Body of pancreas (tissue), 4 donors: ENCODE measurements at regions not wholly inside any gene's neighbourhood (a gene's known extent, or its start where the extent isn't known, plus 50 kb on each side); places are given as distances from the start of the nearest gene placed in this dataset.
"Not testable (repeated sequence)": the region's sequence is repeated elsewhere in the genome, so short reads cannot be mapped to it uniquely, and the experiment has no call there.

Experiments used
- ATAC-seq: fragments of 150-250 bp; one replicate; pipeline ENCODE4 v1.9.1; 2016
- DNase-seq, 4 donors: peaks; one replicate each; pipeline ENCODE4 v3.0.0-alpha.2; 2019
- H3K27ac ChIP-seq, 4 donors: fragments of 200-600 bp; sonication (generic); 1 replicate in 3 of 4; 2 replicates in 1 of 4; pipeline versions ENCODE4 v1.5.1 to v1.6.1; 2016 to 2019; ENCODE audit warnings: mild to moderate bottlenecking in 1 of 4, mixed read lengths in 1 of 4, moderate library complexity in 1 of 4
- H3K27me3 ChIP-seq, 2 donors: fragments of 200-600 bp; sonication (generic); one replicate each; pipeline ENCODE4 v1.6.0; 2016; ENCODE audit warnings: mild to moderate bottlenecking in 1 of 2
- H3K36me3 ChIP-seq, 2 donors: fragments of 200-600 bp; sonication (generic); replicated peaks in 1 of 2; 2 replicates each; pipeline ENCODE4 v1.5.1; 2016; ENCODE audit warnings: low read depth in 2 of 2; ENCODE audit not compliant: insufficient read depth in 1 of 2
- H3K4me1 ChIP-seq: fragments of 200-600 bp; sonication (generic); one replicate; pipeline ENCODE4 v1.6.0; 2016
- H3K4me3 ChIP-seq, 2 donors: fragments of 200-600 bp; sonication (generic); 1 replicate in 1 of 2; 2 replicates in 1 of 2; pipeline ENCODE4 v1.5.1; 2016 to 2019
- H3K9me3 ChIP-seq, 3 donors: fragments of 200-600 bp; sonication (generic); 1 replicate in 2 of 3; 2 replicates in 1 of 3; pipeline ENCODE4 v1.5.1; 2016
- POLR2A ChIP-seq, 3 donors: fragments of 450-650 bp; IDR thresholded peaks; one replicate each; pipeline ENCODE4 v1.6.1; 2016; ENCODE audit warnings: antibody characterized with exemption in 3 of 3, mild to moderate bottlenecking in 2 of 3
- WGBS, 2 donors: methylation state at CpG; one replicate each; pipeline ENCODE4 v1.1.5; 2017; 5-methylcytosine and 5-hydroxymethylcytosine counted together
- intact Hi-C: fragments of 100-400 bp; cut with DNase I; formaldehyde crosslinking; loops from one replicate; pipeline ENCODE4 v1.15.1; 2023
- TF ChIP-seq, protein P1 (sequence below), 7 experiments: fragments of 450-650 bp in 4 of 7; fragments of 200-600 bp in 3 of 7; sonication (generic) in 3 of 7; IDR thresholded peaks; one replicate each; pipeline ENCODE4 v1.5.1; 2016 to 2019; ENCODE audit warnings: antibody characterized with exemption in 7 of 7

DNA sequence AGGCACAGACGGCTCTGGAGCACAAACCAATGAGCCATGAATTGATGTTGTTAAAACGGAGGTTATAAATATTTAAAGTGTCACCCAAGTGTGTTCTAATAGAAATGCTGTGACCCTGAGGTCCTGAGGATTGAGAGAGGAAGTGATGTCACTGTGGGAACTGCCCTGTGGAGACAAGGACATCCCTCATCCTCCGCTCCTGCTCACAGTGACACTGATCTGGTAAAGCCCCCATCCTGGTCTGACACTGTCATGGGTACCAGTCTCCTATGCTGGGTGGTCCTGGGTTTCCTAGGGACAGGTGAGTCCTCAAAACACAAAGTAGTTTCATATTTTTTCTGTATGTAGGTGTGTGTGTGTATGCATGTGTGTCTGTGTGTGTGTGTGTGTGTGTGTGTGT, 237.9 kb upstream of the PRSS1 start:
- Histone ChIP-seq H3K4me1 (peaks cover 11% of the 10 kb centered on the region), H3K27ac (no peak overlapping the region), H3K4me3 (no peak overlapping the region), H3K36me3 (no peaks in the 10 kb centered on the region), H3K27me3 (no peaks in the 10 kb centered on the region), H3K9me3 (no peaks in the 10 kb centered on the region)
- no peak for ATAC-seq
- intact Hi-C loops = no loop called here
- 75 to 83% methylated on average over 3 of the region's 3 CpGs for WGBS, 2 donors
- no peak for DNase-seq
- no peak for TF ChIP-seq POLR2A (IDR thresholded peaks at IDR 0.05)
- TF ChIP-seq, protein P1, sequence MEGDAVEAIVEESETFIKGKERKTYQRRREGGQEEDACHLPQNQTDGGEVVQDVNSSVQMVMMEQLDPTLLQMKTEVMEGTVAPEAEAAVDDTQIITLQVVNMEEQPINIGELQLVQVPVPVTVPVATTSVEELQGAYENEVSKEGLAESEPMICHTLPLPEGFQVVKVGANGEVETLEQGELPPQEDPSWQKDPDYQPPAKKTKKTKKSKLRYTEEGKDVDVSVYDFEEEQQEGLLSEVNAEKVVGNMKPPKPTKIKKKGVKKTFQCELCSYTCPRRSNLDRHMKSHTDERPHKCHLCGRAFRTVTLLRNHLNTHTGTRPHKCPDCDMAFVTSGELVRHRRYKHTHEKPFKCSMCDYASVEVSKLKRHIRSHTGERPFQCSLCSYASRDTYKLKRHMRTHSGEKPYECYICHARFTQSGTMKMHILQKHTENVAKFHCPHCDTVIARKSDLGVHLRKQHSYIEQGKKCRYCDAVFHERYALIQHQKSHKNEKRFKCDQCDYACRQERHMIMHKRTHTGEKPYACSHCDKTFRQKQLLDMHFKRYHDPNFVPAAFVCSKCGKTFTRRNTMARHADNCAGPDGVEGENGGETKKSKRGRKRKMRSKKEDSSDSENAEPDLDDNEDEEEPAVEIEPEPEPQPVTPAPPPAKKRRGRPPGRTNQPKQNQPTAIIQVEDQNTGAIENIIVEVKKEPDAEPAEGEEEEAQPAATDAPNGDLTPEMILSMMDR (IDR thresholded peaks at IDR 0.05) = no peak

DNA sequence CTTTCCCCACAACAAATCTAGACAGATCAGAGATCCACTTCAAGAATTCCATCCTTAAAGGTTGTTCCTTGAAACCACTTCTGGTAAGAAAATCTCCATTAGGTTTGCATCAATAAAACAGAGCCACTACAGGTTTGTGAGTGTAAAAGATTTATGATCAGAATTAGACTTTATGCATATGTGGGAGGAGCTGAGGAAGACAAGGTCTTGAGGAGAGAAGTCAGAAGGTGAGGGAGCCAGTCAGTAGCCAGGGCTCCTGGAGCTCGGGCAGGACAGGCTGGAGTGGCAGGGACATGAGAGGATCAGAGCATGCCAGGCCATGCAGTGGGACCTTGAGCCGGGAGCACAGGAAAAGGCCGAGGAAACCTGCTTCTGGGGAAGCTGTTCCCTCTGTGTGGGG, 240.0 kb upstream of the PRSS1 start:
- WGBS, 2 donors = 62 to 68% methylated on average over 3 of the region's 3 CpGs
- H3K27ac ChIP-seq, DNase-seq, ATAC-seq, H3K36me3 ChIP-seq, H3K4me3 ChIP-seq, H3K9me3 ChIP-seq, H3K4me1 ChIP-seq, intact Hi-C loops, H3K27me3 ChIP-seq: not testable (repeated sequence)

DNA sequence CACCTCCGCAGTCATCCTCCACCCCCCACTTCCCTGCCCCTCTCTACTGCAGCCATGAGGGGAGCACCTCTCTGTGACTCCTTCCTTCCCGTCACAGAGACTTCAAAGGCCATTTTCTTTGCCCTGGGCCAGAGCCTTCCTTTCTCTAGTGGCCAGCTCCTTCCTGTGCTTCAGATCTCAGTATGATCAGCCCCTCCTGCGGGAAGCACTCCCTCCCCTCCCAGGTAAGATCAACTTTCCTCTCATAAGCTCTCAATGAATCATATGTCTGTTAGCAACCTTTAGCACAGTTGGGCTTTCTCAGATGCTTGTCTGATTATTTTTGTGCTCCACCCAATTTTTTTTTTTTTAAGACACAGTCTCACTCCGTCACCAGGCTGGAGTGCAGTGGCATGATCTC, 241.0 kb upstream of the PRSS1 start:
- DNase-seq (no peak), ATAC-seq (peak; percentile 33)
- intact Hi-C loops = no loop called here
- Histone ChIP-seq H3K9me3 (no peaks in the 10 kb centered on the region), H3K4me3 (no peak overlapping the region), H3K4me1 (no peaks in the 10 kb centered on the region), H3K36me3 (no peaks in the 10 kb centered on the region), H3K27ac (no peak overlapping the region), H3K27me3 (no peaks in the 10 kb centered on the region)
- TF ChIP-seq, protein P1 (IDR thresholded peaks at IDR 0.05) = no peak
- TF ChIP-seq POLR2A (IDR thresholded peaks at IDR 0.05) = no peak
- WGBS, 2 donors = 72 to 84% methylated on average over 4 of the region's 4 CpGs

DNA sequence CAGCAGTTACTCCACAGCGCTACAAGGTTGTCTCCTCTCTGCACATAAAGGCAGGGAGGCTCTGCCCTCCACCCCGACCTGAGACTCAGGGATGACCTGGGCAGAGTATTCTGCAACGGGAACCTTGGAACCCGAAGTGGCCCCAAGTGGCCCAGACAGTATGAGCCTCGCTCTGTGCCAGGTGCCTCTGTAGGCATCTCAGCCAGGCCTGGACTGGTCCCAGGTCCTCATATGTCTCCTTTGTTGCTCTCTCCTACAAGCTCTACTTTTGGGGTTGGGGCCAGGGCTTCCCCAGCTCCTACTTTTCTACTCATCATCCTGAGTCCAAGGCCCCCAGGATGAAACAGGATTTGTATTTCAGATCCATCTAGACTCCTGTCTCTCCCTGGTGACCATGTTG, 241.5 kb upstream of the PRSS1 start:
- Histone ChIP-seq H3K27ac (no peak overlapping the region), H3K9me3 (no peaks in the 10 kb centered on the region), H3K4me3 (no peak overlapping the region), H3K4me1 (no peaks in the 10 kb centered on the region), H3K36me3 (no peaks in the 10 kb centered on the region), H3K27me3 (no peaks in the 10 kb centered on the region)
- ATAC-seq = no peak
- no peak for TF ChIP-seq POLR2A (IDR thresholded peaks at IDR 0.05)
- TF ChIP-seq, protein P1 (IDR thresholded peaks at IDR 0.05) = no peak
- 86 to 93% methylated on average over 5 of the region's 5 CpGs for WGBS, 2 donors
- intact Hi-C loops = no loop called here
- no peak for DNase-seq

DNA sequence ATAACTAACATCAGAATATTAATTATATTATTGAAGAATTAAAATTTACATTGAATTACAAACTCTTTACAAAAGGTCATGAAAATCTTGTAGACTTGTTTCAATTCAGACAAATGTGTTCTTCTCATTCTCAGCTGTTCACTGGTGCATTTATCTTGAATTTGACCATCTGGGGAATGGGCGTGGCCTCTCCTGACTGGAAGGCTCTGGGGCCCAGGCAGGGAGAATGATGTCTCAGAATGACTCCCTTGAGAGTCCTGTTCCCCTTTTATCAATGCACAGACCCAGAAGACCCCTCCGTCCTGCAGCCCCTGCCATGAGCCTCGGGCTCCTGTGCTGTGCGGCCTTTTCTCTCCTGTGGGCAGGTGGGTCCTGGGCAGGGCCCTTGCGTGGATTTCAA, 242.2 kb upstream of the PRSS1 start:
- DNase-seq, H3K9me3 ChIP-seq, H3K27me3 ChIP-seq, H3K36me3 ChIP-seq, H3K4me1 ChIP-seq, H3K4me3 ChIP-seq, H3K27ac ChIP-seq, ATAC-seq, intact Hi-C loops: not testable (repeated sequence)
- 80 to 89% methylated on average over 5 of the region's 5 CpGs for WGBS, 2 donors

DNA sequence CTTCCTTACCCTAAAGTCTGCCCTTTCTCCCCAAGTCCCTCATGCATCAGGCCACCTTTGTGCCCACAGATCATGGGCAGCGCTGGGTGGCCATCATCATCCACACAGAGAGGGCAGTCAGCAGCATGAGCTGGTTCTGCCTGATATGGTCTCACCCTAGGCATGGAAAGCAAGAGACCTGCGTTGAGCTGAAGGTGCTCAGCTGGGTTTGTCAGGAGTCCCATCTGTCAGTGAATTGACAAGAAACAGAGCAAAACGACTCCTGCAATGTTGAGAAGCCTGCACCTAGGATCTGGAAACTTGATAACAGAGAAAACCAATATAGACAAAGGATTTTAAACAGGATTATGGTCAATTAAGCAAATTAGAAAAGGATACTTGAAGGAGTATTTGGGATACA, 242.7 kb upstream of the PRSS1 start:
- no peaks in the 10 kb centered on the region for H3K9me3 ChIP-seq
- DNase-seq (no peak), ATAC-seq (no peak)
- H3K4me3 ChIP-seq = no peak overlapping the region
- no peak for TF ChIP-seq POLR2A (IDR thresholded peaks at IDR 0.05)
- TF ChIP-seq, protein P1 (IDR thresholded peaks at IDR 0.05) = no peak
- intact Hi-C loops = no loop called here
- H3K27me3 ChIP-seq = no peaks in the 10 kb centered on the region
- 76 to 77% methylated on average over 3 of the region's 3 CpGs for WGBS, 2 donors
- H3K36me3 ChIP-seq = no peaks in the 10 kb centered on the region
- H3K4me1 ChIP-seq = no peaks in the 10 kb centered on the region
- no peak overlapping the region for H3K27ac ChIP-seq

DNA sequence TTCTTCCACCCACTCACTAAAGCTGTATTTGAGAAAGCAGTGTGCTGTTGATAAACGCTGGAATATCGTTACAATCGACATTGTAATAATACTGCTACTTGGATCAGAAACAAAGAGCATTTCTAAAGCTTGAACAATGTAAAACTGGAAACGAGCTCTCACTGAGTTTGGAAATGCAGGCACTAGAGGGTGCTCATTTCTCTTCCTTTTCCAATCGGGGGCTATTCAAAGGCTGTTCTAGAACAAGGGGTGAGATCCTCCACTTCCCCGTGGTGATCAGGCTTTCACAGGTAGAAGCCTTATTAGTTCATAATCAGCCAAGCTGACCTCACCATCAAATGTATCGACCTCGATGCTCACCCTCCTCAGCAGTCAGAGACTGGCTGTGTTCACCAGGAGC, 245.3 kb upstream of the PRSS1 start:
- H3K9me3 ChIP-seq, H3K27ac ChIP-seq, H3K4me1 ChIP-seq, DNase-seq, ATAC-seq, H3K4me3 ChIP-seq, H3K27me3 ChIP-seq, H3K36me3 ChIP-seq, intact Hi-C loops: not testable (repeated sequence)
- whole genome bisulfite sequencing, 2 donors = 57 to 63% methylated on average over 8 of the region's 8 CpGs
